Keratinocyte (primary cell): ENCODE measurements at regions not wholly inside any gene's neighbourhood (a gene's known extent, or its start where the extent isn't known, plus 50 kb on each side); places are given as distances from the start of the nearest gene placed in this dataset.

Experiments used
- DNase-seq: peaks from one replicate; pipeline ENCODE4 v3.0.0-alpha.2; 2011; ENCODE audit warnings: low read depth, missing footprints, low spot score
- FAIRE-seq: peaks from 2 replicates; lab custom pipeline; 2011; peaks lifted over from hg19 to GRCh38; lab: Jason Lieb, UNC
- H2AFZ ChIP-seq: 2 replicates; pipeline ENCODE4 v1.6.0; 2012; ENCODE audit warnings: low read length, control low read depth, inconsistent platforms; ENCODE audit not compliant: control insufficient read depth
- H3K27ac ChIP-seq: 2 replicates; pipeline ENCODE4 v1.5.1; 2011; ENCODE audit warnings: low read length; ENCODE audit not compliant: control insufficient read depth, insufficient read depth
- H3K27me3 ChIP-seq: 3 replicates; pipeline ENCODE4 v1.6.0; 2011; ENCODE audit warnings: low read length; ENCODE audit not compliant: control insufficient read depth, insufficient read depth; ENCODE audit errors: extremely low read depth
- H3K36me3 ChIP-seq, 2 experiments: 2 replicates in 1 of 2; 3 replicates in 1 of 2; pipeline ENCODE4 v1.5.1; 2011; ENCODE audit warnings: low read length in 2 of 2, mild to moderate bottlenecking in 1 of 2; ENCODE audit not compliant: control insufficient read depth in 2 of 2, insufficient read depth in 2 of 2; ENCODE audit errors: extremely low read depth in 1 of 2
- H3K4me1 ChIP-seq: 3 replicates; pipeline ENCODE4 v1.5.1; 2011; ENCODE audit warnings: low read length; ENCODE audit not compliant: control insufficient read depth, insufficient read depth; ENCODE audit errors: extremely low read depth
- H3K4me2 ChIP-seq: 3 replicates; pipeline ENCODE4 v1.6.0; 2011; ENCODE audit warnings: low read depth, low read length; ENCODE audit not compliant: control insufficient read depth, insufficient read depth; ENCODE audit errors: extremely low read depth
- H3K4me3 ChIP-seq, 3 experiments: fragments of 200-600 bp in 1 of 3; sonication (generic) in 1 of 3; 2 replicates in 2 of 3; 3 replicates in 1 of 3; pipeline ENCODE4 v1.5.1; 2011 to 2016; ENCODE audit warnings: low read length in 3 of 3, mild to moderate bottlenecking in 3 of 3, control low read depth in 2 of 3, inconsistent platforms in 1 of 3, low read depth in 1 of 3, mixed read lengths in 1 of 3, mixed run types in 1 of 3, moderate library complexity in 1 of 3; ENCODE audit not compliant: control insufficient read depth in 2 of 3, insufficient read depth in 2 of 3; ENCODE audit errors: extremely low read depth in 1 of 3
- H3K79me2 ChIP-seq: 2 replicates; pipeline ENCODE4 v1.6.0; 2012; ENCODE audit warnings: low read length; ENCODE audit not compliant: control insufficient read depth, insufficient read depth
- H3K9ac ChIP-seq: 3 replicates; pipeline ENCODE4 v1.6.0; 2011; ENCODE audit warnings: low read length; ENCODE audit not compliant: control insufficient read depth, insufficient read depth; ENCODE audit errors: extremely low read depth
- H3K9me1 ChIP-seq: 3 replicates; pipeline ENCODE4 v1.6.0; 2011; ENCODE audit warnings: low read length; ENCODE audit not compliant: control insufficient read depth, insufficient read depth; ENCODE audit errors: extremely low read depth
- H3K9me3 ChIP-seq: 2 replicates; pipeline ENCODE4 v1.5.1; 2012; ENCODE audit warnings: low read depth, low read length; ENCODE audit not compliant: control insufficient read depth
- H4K20me1 ChIP-seq: 3 replicates; pipeline ENCODE4 v1.6.0; 2011; ENCODE audit warnings: low read length; ENCODE audit not compliant: control insufficient read depth, insufficient read depth; ENCODE audit errors: extremely low read depth
- EZH2 ChIP-seq: IDR thresholded peaks from one replicate; pipeline ENCODE4 v1.6.1; 2012; ENCODE audit warnings: inconsistent platforms, mild to moderate bottlenecking, low read length, moderate library complexity
- dilution Hi-C: fragments of 300-500 bp; cut with MboI; formaldehyde crosslinking; loops from one replicate; pipeline ENCODE4 v1.7.0; 2020; ENCODE audit warnings: low sequenced_read_pairs; ENCODE audit not compliant: extremely low pct_ligation_motif_present
- TF ChIP-seq, protein P1 (sequence below), 3 experiments: IDR thresholded peaks in 1 of 3; conservative IDR thresholded peaks in 1 of 3; optimal IDR thresholded peaks in 1 of 3; 2 replicates in 2 of 3; 3 replicates in 1 of 3; pipeline versions ENCODE3 to v1.5.1; 2011; ENCODE audit warnings: low read length in 3 of 3, mild to moderate bottlenecking in 3 of 3, moderate library complexity in 2 of 3, control low read depth in 1 of 3, inconsistent platforms in 1 of 3; ENCODE audit not compliant: insufficient read depth in 2 of 3; ENCODE audit errors: extremely low read depth in 1 of 3

DNA sequence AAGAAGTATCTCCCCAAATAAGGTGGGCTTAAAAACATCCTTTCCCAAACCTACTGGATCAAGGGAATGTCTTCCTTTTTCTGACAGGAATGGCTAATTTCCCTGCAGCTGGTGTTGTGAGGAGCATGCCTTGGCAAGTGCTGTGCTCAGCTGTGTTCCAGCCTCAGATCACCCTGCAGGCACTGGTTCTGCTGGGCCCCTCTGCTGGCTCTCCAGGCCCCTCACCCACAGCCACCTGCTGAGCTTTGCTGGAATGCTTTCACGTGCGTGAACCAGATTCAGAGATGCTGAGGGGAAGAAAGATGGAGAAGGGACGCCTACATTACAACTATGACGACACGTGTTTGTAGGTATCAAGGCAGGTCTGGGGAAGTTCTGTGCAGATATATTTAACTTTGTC lies 71.3 kb upstream of the FOXC1 start:
- no peaks in the 10 kb centered on the region for H3K27me3 ChIP-seq
- no peak overlapping the region for H3K4me2 ChIP-seq
- DNase-seq (no peak), FAIRE-seq (no peak)
- dilution Hi-C loops, result no loop called here
- H3K9me3 ChIP-seq, result peaks cover 2% of the 10 kb centered on the region
- H2AFZ ChIP-seq, result no peak overlapping the region
- H3K4me3 ChIP-seq, result no peak overlapping the region
- H3K27ac ChIP-seq, result no peak overlapping the region
- no peak overlapping the region for H3K9ac ChIP-seq
- no peaks in the 10 kb centered on the region for H4K20me1 ChIP-seq
- peaks cover 10% of the 10 kb centered on the region for H3K4me1 ChIP-seq
- no peaks in the 10 kb centered on the region for H3K9me1 ChIP-seq
- no peaks in the 10 kb centered on the region for H3K36me3 ChIP-seq
- TF ChIP-seq EZH2, result no peak
- TF ChIP-seq, protein P1, sequence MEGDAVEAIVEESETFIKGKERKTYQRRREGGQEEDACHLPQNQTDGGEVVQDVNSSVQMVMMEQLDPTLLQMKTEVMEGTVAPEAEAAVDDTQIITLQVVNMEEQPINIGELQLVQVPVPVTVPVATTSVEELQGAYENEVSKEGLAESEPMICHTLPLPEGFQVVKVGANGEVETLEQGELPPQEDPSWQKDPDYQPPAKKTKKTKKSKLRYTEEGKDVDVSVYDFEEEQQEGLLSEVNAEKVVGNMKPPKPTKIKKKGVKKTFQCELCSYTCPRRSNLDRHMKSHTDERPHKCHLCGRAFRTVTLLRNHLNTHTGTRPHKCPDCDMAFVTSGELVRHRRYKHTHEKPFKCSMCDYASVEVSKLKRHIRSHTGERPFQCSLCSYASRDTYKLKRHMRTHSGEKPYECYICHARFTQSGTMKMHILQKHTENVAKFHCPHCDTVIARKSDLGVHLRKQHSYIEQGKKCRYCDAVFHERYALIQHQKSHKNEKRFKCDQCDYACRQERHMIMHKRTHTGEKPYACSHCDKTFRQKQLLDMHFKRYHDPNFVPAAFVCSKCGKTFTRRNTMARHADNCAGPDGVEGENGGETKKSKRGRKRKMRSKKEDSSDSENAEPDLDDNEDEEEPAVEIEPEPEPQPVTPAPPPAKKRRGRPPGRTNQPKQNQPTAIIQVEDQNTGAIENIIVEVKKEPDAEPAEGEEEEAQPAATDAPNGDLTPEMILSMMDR (optimal IDR thresholded peaks at IDR 0.05 in 1 of 3, IDR thresholded peaks at IDR 0.05 in 1 of 3, conservative IDR thresholded peaks at IDR 0.05 in 1 of 3; ENCODE audit: extremely low read depth in 1 of 3, insufficient read depth in 2 of 3, low read length in 3 of 3), result no peak
- no peaks in the 10 kb centered on the region for H3K79me2 ChIP-seq

GRCh38 chr6:1538810-1539478 lies 70.8 kb upstream of the FOXC1 start:
- Histone ChIP-seq H3K27me3 (no peaks in the 10 kb centered on the region), H4K20me1 (no peaks in the 10 kb centered on the region), H3K36me3 (no peaks in the 10 kb centered on the region), H3K4me3 (no peak overlapping the region), H3K27ac (no peak overlapping the region), H3K9ac (no peak overlapping the region), H2AFZ (no peak overlapping the region), H3K79me2 (no peaks in the 10 kb centered on the region), H3K9me1 (no peaks in the 10 kb centered on the region), H3K9me3 (peaks cover 2% of the 10 kb centered on the region), H3K4me1 (peaks cover 10% of the 10 kb centered on the region), H3K4me2 (no peak overlapping the region)
- dilution Hi-C loops, result no loop called here
- TF ChIP-seq, protein P1 (optimal IDR thresholded peaks at IDR 0.05 in 1 of 3, IDR thresholded peaks at IDR 0.05 in 1 of 3, conservative IDR thresholded peaks at IDR 0.05 in 1 of 3; ENCODE audit: extremely low read depth in 1 of 3, insufficient read depth in 2 of 3, low read length in 3 of 3), result no peak
- TF ChIP-seq EZH2, result no peak
- FAIRE-seq (no peak), DNase-seq (no peak)
